ENCODE measurements at regions not wholly inside any gene's neighbourhood (a gene's known extent, or its start where the extent isn't known, plus 50 kb on each side); places are given as distances from the start of the nearest gene placed in this dataset.
"Not testable (repeated sequence)": the region's sequence is repeated elsewhere in the genome, so short reads cannot be mapped to it uniquely, and the experiment has no call there.

DNA sequence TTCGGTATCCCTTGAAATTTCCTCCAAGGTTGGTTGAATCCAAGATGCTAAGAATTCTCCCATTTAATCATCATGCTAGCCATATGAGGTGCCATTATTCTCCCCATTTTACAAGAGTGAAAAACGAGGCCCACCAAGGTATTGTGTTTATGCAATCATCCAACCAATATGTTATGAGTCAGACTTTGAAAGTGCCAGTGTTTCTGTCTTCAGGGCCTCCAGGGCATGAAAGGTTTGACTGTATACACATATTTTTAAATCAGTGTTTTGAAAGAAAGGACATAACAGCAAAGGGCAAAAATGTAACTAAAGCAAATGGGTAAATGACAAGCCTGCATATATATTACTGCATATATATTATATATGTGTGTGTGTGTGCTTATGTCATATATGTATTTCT is 541.2 kb upstream of the SMIM31 start:
- no peak overlapping the region for H2AFZ ChIP-seq (ENCODE audit: low read length, unreplicated experiment)
- H3K27me3 ChIP-seq (ENCODE audit: insufficient read depth, low read length), result no peaks in the 10 kb centered on the region
- no peak overlapping the region for H3K4me3 ChIP-seq (ENCODE audit: low read depth, low read length)
- H3K4me1 ChIP-seq (ENCODE audit: control insufficient read depth, insufficient read depth, low read length, unreplicated experiment), result no peaks in the 10 kb centered on the region
- H3K36me3 ChIP-seq (ENCODE audit: insufficient read depth, low read length), result no peaks in the 10 kb centered on the region
- no peaks in the 10 kb centered on the region for H3K79me2 ChIP-seq (ENCODE audit: control insufficient read depth, insufficient read depth, low read length, unreplicated experiment)
- H3K27ac ChIP-seq (ENCODE audit: low read depth, low read length), result no peak overlapping the region

DNA sequence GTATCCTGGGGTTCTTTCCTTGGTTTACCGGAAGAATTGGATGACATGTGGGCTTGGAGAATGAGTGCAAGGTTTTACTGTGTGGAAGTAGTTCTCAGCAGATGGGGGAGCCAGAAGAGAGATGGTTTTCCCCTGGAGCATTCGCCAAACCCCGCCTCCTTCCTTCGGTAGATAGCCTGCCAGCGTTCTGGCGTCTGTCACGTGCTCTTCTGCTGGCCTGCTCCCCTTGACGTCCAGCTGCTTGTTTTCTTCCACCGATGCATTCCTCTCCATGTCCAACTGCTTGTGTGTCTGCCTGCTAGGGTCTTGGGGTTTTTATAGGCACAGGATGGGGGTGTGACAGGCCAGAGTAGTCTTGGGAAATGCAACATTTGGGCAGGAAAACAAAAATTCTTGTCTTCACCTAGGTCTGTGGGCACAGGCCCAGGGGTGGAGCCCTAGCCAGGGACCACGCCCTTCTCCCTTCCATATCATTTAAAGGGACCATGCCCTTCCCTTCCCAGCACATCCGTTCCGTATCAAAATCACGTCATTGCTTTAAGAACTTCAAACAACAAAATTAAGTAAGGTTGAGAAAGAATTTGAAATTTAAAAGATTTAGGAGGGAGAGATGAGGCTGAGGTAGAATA is 538.7 kb upstream of the SMIM31 start:
- Histone ChIP-seq H3K36me3 (ENCODE audit: insufficient read depth, low read length) (no peaks in the 10 kb centered on the region), H3K4me1 (ENCODE audit: control insufficient read depth, insufficient read depth, low read length, unreplicated experiment) (no peaks in the 10 kb centered on the region), H3K4me3 (ENCODE audit: low read depth, low read length) (no peak overlapping the region), H3K79me2 (ENCODE audit: control insufficient read depth, insufficient read depth, low read length, unreplicated experiment) (no peaks in the 10 kb centered on the region), H2AFZ (ENCODE audit: low read length, unreplicated experiment) (no peak overlapping the region), H3K27me3 (ENCODE audit: insufficient read depth, low read length) (no peaks in the 10 kb centered on the region), H3K27ac (ENCODE audit: low read depth, low read length) (no peak overlapping the region)

DNA sequence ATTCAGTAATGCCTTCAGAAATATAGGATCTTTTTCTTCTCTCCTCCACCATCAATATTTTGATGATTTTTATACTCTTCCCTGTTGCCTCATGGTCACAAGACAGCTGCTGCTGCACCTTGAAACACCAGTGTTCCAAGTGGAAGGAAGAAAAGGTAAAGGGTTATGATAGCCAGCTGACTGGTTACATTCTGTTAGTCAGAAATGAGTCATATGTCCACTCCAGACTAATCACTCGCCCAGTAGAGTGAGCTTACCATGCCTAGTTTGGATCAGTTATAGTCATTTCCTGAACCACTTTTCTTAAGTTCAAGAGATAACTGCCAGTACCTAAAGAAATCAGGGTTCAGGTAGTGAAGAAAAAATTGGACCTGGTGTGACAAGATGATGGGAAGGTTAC is 532.3 kb upstream of the SMIM31 start:
- Histone ChIP-seq H2AFZ (ENCODE audit: low read length, unreplicated experiment) (no peak overlapping the region), H3K36me3 (ENCODE audit: insufficient read depth, low read length) (no peaks in the 10 kb centered on the region), H3K4me1 (ENCODE audit: control insufficient read depth, insufficient read depth, low read length, unreplicated experiment) (no peaks in the 10 kb centered on the region), H3K4me3 (ENCODE audit: low read depth, low read length) (no peak overlapping the region), H3K79me2 (ENCODE audit: control insufficient read depth, insufficient read depth, low read length, unreplicated experiment) (no peaks in the 10 kb centered on the region), H3K27ac (ENCODE audit: low read depth, low read length) (no peak overlapping the region), H3K27me3 (ENCODE audit: insufficient read depth, low read length) (no peaks in the 10 kb centered on the region)

DNA sequence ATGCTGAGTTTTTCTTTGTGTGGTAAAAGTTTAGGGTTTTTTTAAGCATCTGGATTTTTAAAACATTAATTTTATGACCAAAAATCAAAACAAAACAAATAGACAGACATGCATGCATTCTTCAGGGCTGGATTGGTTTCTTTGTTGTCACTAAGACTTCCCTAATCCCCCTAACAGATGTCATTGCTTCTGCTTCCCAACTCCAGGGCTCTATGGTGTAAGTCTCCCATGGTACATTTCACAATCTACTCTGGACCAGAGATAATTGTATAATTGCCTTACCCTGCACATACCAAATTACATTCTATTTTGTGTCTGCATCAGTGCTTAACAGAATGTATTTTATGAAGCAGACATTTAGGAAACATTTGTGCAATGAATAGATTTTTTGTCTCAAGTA is 529.1 kb upstream of the SMIM31 start:
- no peaks in the 10 kb centered on the region for H3K4me1 ChIP-seq (ENCODE audit: control insufficient read depth, insufficient read depth, low read length, unreplicated experiment)
- no peaks in the 10 kb centered on the region for H3K79me2 ChIP-seq (ENCODE audit: control insufficient read depth, insufficient read depth, low read length, unreplicated experiment)
- H3K27me3 ChIP-seq (ENCODE audit: insufficient read depth, low read length), result no peaks in the 10 kb centered on the region
- no peak overlapping the region for H2AFZ ChIP-seq (ENCODE audit: low read length, unreplicated experiment)
- no peak overlapping the region for H3K27ac ChIP-seq (ENCODE audit: low read depth, low read length)
- no peak overlapping the region for H3K4me3 ChIP-seq (ENCODE audit: low read depth, low read length)
- H3K36me3 ChIP-seq (ENCODE audit: insufficient read depth, low read length), result no peaks in the 10 kb centered on the region

DNA sequence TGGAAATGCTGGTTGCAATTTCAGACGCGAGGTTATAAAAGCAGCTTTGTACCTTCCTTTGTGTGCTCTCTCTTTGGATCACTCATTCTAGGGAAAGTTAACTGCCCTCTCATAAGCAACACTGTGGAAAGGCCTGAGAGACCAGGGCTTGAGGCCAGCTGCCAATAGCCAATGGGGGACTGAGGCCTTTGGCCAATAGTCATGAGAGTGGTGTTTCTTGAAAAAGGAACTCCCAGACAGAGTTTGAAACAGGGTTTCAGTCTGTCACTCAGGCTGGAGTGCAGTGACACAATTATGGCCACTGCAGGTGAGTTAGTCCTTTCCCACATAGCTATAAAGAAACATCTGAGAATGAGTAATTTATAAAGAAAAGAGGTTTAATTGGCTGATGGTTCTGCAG is 524.7 kb upstream of the SMIM31 start:
- H3K27me3 ChIP-seq (ENCODE audit: insufficient read depth, low read length), result no peaks in the 10 kb centered on the region
- no peaks in the 10 kb centered on the region for H3K36me3 ChIP-seq (ENCODE audit: insufficient read depth, low read length)
- H3K4me3 ChIP-seq (ENCODE audit: low read depth, low read length), result no peak overlapping the region
- no peak overlapping the region for H3K27ac ChIP-seq (ENCODE audit: low read depth, low read length)
- H2AFZ ChIP-seq (ENCODE audit: low read length, unreplicated experiment), result no peak overlapping the region
- H3K79me2 ChIP-seq (ENCODE audit: control insufficient read depth, insufficient read depth, low read length, unreplicated experiment), result no peaks in the 10 kb centered on the region
- no peaks in the 10 kb centered on the region for H3K4me1 ChIP-seq (ENCODE audit: control insufficient read depth, insufficient read depth, low read length, unreplicated experiment)

DNA sequence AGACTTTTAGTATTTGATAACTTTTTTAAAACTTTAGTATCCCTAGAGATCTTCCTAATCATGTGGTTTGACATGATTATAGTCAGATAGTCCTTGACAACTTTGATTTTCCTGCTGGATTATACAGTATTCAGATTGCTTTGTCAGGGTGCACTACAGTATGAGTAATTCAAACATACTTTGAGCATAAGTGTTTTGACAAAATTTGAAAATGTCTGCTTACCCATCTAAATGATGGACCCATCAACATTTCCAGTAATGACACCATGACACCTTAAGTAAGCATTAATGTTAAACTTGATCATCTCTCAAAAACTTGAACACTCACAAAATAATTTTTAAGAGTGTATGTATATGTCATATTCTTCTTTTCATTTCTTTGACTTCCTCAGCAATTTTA is 514.5 kb upstream of the SMIM31 start:
- Histone ChIP-seq H3K4me1 (ENCODE audit: control insufficient read depth, insufficient read depth, low read length, unreplicated experiment) (no peaks in the 10 kb centered on the region), H3K79me2 (ENCODE audit: control insufficient read depth, insufficient read depth, low read length, unreplicated experiment) (no peaks in the 10 kb centered on the region), H3K4me3 (ENCODE audit: low read depth, low read length) (no peak overlapping the region), H3K27ac (ENCODE audit: low read depth, low read length) (no peak overlapping the region), H2AFZ (ENCODE audit: low read length, unreplicated experiment) (no peak overlapping the region), H3K27me3 (ENCODE audit: insufficient read depth, low read length) (no peaks in the 10 kb centered on the region), H3K36me3 (ENCODE audit: insufficient read depth, low read length) (no peaks in the 10 kb centered on the region)

DNA sequence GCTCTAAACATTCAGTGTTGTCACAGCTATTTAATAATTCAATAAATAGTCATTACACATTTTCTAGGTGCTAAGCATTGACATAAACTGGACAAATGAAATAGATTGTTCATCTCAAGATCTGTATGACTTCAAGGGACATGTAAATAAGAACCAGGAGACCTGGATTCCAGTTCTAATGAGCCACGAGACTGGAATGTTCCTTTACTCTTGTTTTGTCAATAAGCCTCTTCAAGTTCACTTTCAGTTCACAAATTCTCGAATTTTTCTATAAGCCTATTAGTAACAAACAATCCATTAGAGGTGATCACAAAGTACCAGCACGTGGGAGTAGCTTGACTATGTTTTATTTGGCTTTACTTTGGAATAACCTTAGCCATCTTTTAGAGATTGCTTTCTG is 514.0 kb upstream of the SMIM31 start:
- Histone ChIP-seq H3K27me3 (ENCODE audit: insufficient read depth, low read length) (no peaks in the 10 kb centered on the region), H3K79me2 (ENCODE audit: control insufficient read depth, insufficient read depth, low read length, unreplicated experiment) (no peaks in the 10 kb centered on the region), H3K4me1 (ENCODE audit: control insufficient read depth, insufficient read depth, low read length, unreplicated experiment) (no peaks in the 10 kb centered on the region), H2AFZ (ENCODE audit: low read length, unreplicated experiment) (no peak overlapping the region), H3K4me3 (ENCODE audit: low read depth, low read length) (no peak overlapping the region), H3K36me3 (ENCODE audit: insufficient read depth, low read length) (no peaks in the 10 kb centered on the region), H3K27ac (ENCODE audit: low read depth, low read length) (no peak overlapping the region)

DNA sequence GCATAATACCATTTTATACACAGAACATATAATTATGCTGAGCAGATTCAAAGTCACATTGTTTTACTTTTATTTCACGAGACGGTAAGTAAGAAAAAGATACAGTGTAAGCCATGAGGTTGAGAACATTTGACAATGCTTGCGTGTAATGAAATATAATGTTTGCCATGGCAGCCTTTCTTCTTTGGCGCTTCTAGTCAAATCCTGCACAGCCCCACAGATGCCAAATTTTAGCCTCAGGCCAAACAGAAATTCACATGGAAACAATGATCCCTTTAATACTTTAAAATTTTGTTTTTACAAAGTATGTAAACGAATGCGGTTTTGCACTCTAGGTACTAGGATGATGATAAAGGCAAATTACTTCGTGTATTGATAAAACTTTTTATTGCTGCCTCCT is 502.7 kb upstream of the SMIM31 start:
- H2AFZ ChIP-seq (ENCODE audit: low read length, unreplicated experiment), result no peak overlapping the region
- H3K36me3 ChIP-seq (ENCODE audit: insufficient read depth, low read length), result no peaks in the 10 kb centered on the region
- H3K4me3 ChIP-seq (ENCODE audit: low read depth, low read length), result no peak overlapping the region
- H3K27me3 ChIP-seq (ENCODE audit: insufficient read depth, low read length), result no peaks in the 10 kb centered on the region
- no peaks in the 10 kb centered on the region for H3K79me2 ChIP-seq (ENCODE audit: control insufficient read depth, insufficient read depth, low read length, unreplicated experiment)
- no peak overlapping the region for H3K27ac ChIP-seq (ENCODE audit: low read depth, low read length)
- no peaks in the 10 kb centered on the region for H3K4me1 ChIP-seq (ENCODE audit: control insufficient read depth, insufficient read depth, low read length, unreplicated experiment)

DNA sequence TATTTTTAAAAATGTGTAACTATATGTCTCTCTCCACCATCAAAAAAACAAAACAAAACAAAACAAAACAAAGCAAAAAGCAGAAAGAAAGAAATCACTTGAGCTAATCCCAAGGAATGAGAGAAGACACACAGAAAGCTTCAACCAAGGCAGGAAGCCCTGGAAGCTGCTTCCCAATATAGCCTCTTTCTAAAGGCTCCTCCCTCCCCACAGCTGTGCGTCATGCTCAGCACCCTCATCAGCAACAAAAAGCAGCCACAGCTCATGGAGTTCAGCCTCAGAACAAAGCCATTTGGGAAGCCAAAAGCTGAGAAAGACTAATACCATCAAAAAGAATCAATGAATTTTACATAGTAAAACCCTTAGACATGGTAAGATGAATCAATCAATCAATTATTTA is 501.6 kb upstream of the SMIM31 start:
- Histone ChIP-seq H3K27ac (ENCODE audit: low read depth, low read length) (no peak overlapping the region), H3K27me3 (ENCODE audit: insufficient read depth, low read length) (no peaks in the 10 kb centered on the region), H2AFZ (ENCODE audit: low read length, unreplicated experiment) (no peak overlapping the region), H3K4me3 (ENCODE audit: low read depth, low read length) (no peak overlapping the region), H3K79me2 (ENCODE audit: control insufficient read depth, insufficient read depth, low read length, unreplicated experiment) (no peaks in the 10 kb centered on the region), H3K36me3 (ENCODE audit: insufficient read depth, low read length) (no peaks in the 10 kb centered on the region), H3K4me1 (ENCODE audit: control insufficient read depth, insufficient read depth, low read length, unreplicated experiment) (no peaks in the 10 kb centered on the region)

DNA sequence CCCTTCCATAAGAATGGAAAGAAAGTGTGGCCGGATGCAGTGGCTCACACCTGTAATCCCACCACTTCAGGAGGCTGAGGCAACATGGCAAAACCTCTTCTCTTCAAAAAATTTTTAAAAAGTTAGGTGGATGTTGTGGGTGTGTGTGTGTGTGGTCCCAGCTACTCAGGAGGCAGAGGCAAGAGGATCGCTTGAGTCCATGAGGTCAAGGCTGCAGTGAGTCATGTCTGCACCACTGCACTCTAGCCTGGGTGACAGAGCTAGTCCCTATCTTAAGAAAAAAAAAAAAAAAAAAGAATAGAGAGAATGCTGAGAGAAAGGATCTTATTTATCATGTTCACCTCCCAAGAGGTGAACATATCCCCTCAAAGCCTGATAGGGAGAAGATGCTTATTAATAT is 492.1 kb upstream of the SMIM31 start:
- H3K27ac ChIP-seq (ENCODE audit: low read depth, low read length), result no peak overlapping the region
- no peaks in the 10 kb centered on the region for H3K79me2 ChIP-seq (ENCODE audit: control insufficient read depth, insufficient read depth, low read length, unreplicated experiment)
- H3K36me3 ChIP-seq (ENCODE audit: insufficient read depth, low read length), result no peaks in the 10 kb centered on the region
- no peaks in the 10 kb centered on the region for H3K27me3 ChIP-seq (ENCODE audit: insufficient read depth, low read length)
- H2AFZ ChIP-seq (ENCODE audit: low read length, unreplicated experiment), result no peak overlapping the region
- H3K4me1 ChIP-seq (ENCODE audit: control insufficient read depth, insufficient read depth, low read length, unreplicated experiment), result no peaks in the 10 kb centered on the region
- H3K4me3 ChIP-seq (ENCODE audit: low read depth, low read length), result no peak overlapping the region

DNA sequence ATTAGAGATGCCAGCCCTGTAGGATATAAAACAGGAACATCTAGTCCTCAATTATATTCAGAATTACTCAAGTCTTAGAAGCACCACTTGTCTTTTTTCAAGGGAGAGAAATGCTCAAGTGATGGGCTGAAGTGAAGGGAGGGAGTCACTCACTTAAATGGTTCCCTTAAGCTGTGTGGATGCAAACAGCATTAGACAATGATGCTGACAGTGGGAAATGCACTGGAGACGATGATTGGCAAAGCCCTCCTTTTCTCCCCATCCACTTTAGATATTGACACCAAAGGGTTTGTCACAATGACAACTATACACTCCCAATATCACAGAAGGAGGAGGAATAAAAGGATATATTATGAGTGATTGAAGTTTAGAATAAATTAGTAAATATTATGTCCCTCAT is 491.4 kb upstream of the SMIM31 start:
- not testable (repeated sequence) for H3K4me3 ChIP-seq (ENCODE audit: low read depth, low read length); H3K36me3 ChIP-seq (ENCODE audit: insufficient read depth, low read length); H3K4me1 ChIP-seq (ENCODE audit: control insufficient read depth, insufficient read depth, low read length, unreplicated experiment); H3K79me2 ChIP-seq (ENCODE audit: control insufficient read depth, insufficient read depth, low read length, unreplicated experiment); H2AFZ ChIP-seq (ENCODE audit: low read length, unreplicated experiment); H3K27me3 ChIP-seq (ENCODE audit: insufficient read depth, low read length); H3K27ac ChIP-seq (ENCODE audit: low read depth, low read length)

Measured in ACC112 (cell line).